ENCODE measurements at regions not wholly inside any gene's neighbourhood (a gene's known extent, or its start where the extent isn't known, plus 50 kb on each side); places are given as distances from the start of the nearest gene placed in this dataset.

- Histone ChIP-seq H3K27me3 (no peaks in the 10 kb centered on the region; a peak in 1 of 22 replicates), H3K4me3 (no peak overlapping the region), H3K36me3 (no peaks in the 10 kb centered on the region), H3K4me2 (peak overlapping the region; percentile 55 to 83 (median 70)), H3K4me1 (peaks cover 21 to 28% (median 24%) of the 10 kb centered on the region in 10 experiments), H4K20me1 (no peaks in the 10 kb centered on the region), H3K27ac (peak overlapping the region in 1 of 11 experiments; percentile 40; a peak in 1 of 22 replicates), H3K9me3 (replicated peaks in 1 of 11) (no peaks in the 10 kb centered on the region; a peak in 1 of 22 replicates), H3K9ac (no peak overlapping the region)
- TF ChIP-seq Cebpa-rat (IDR thresholded peaks at IDR 0.05), result no peak
Observed at GRCh38 chr2:10964052-10964790, 52.5 kb downstream of the KCNF1 start.

GRCh38 chr2:10965241-10965843 lies 53.6 kb downstream of the KCNF1 start:
- peak overlapping the region in 7 of 11 experiments; percentile 61 to 83 (median 72); a peak in 8 of 22 replicates for H3K4me2 ChIP-seq

GRCh38 chr2:10966056-10966455 lies 54.3 kb downstream of the KCNF1 start:
- Histone ChIP-seq H3K9me3 (replicated peaks in 1 of 11) (no peaks in the 10 kb centered on the region; a peak in 1 of 22 replicates), H3K9ac (no peak overlapping the region), H3K4me3 (no peak overlapping the region), H3K36me3 (no peaks in the 10 kb centered on the region), H4K20me1 (no peaks in the 10 kb centered on the region), H3K27me3 (no peaks in the 10 kb centered on the region; a peak in 1 of 22 replicates), H3K27ac (no peak overlapping the region), H3K4me1 (peaks cover 24 to 33% (median 29%) of the 10 kb centered on the region in 10 experiments), H3K4me2 (no peak overlapping the region)
- no peak for TF ChIP-seq Cebpa-rat (IDR thresholded peaks at IDR 0.05)

More at GRCh38 chr2:10965241-10965843, 53.6 kb downstream of the KCNF1 start:
- H3K27ac ChIP-seq, result no peak overlapping the region
- peaks cover 21 to 28% (median 24%) of the 10 kb centered on the region in 10 experiments for H3K4me1 ChIP-seq
- no peak overlapping the region for H3K4me3 ChIP-seq
- no peaks in the 10 kb centered on the region for H3K36me3 ChIP-seq
- TF ChIP-seq Cebpa-rat (IDR thresholded peaks at IDR 0.05), result no peak
- H3K9me3 ChIP-seq (replicated peaks in 1 of 11), result no peaks in the 10 kb centered on the region; a peak in 1 of 22 replicates
- H3K9ac ChIP-seq, result no peak overlapping the region
- no peaks in the 10 kb centered on the region; a peak in 1 of 22 replicates for H3K27me3 ChIP-seq
- no peaks in the 10 kb centered on the region for H4K20me1 ChIP-seq

- Histone ChIP-seq H3K9me3 (replicated peaks in 1 of 11) (no peaks in the 10 kb centered on the region), H3K27me3 (no peaks in the 10 kb centered on the region; a peak in 1 of 22 replicates), H4K20me1 (no peaks in the 10 kb centered on the region), H3K27ac (no peak overlapping the region), H3K4me1 (peaks cover 30 to 40% (median 36%) of the 10 kb centered on the region in 10 experiments), H3K4me2 (no peak overlapping the region), H3K36me3 (no peaks in the 10 kb centered on the region), H3K4me3 (no peak overlapping the region), H3K9ac (no peak overlapping the region)
- TF ChIP-seq Cebpa-rat (IDR thresholded peaks at IDR 0.05), result no peak
Observed at GRCh38 chr2:10966741-10967140, 55.0 kb downstream of the KCNF1 start.

GRCh38 chr2:10968176-10968575 lies 56.4 kb downstream of the KCNF1 start:
- H3K9ac ChIP-seq, result no peak overlapping the region
- no peaks in the 10 kb centered on the region for H4K20me1 ChIP-seq
- H3K27ac ChIP-seq, result no peak overlapping the region
- no peaks in the 10 kb centered on the region; a peak in 1 of 22 replicates for H3K27me3 ChIP-seq
- H3K4me3 ChIP-seq, result no peak overlapping the region
- TF ChIP-seq Cebpa-rat (IDR thresholded peaks at IDR 0.05), result no peak
- no peak overlapping the region for H3K4me2 ChIP-seq
- no peaks in the 10 kb centered on the region for H3K9me3 ChIP-seq (replicated peaks in 1 of 11)
- H3K36me3 ChIP-seq, result no peaks in the 10 kb centered on the region
- H3K4me1 ChIP-seq, result peaks cover 32 to 48% (median 46%) of the 10 kb centered on the region in 10 experiments

- H3K36me3 ChIP-seq, result no peaks in the 10 kb centered on the region
- peak overlapping the region in 8 of 11 experiments; percentile 70 to 83 (median 80); a peak in 14 of 22 replicates for H3K4me2 ChIP-seq
- peaks cover 14 to 40% (median 34%) of the 10 kb centered on the region in 10 experiments for H3K4me1 ChIP-seq
- peaks cover 0 to 5% (median 0%) of the 10 kb centered on the region in 11 experiments; a peak in 4 of 22 replicates for H3K9me3 ChIP-seq (replicated peaks in 1 of 11)
- H3K27me3 ChIP-seq, result no peaks in the 10 kb centered on the region; a peak in 1 of 22 replicates
- H4K20me1 ChIP-seq, result no peaks in the 10 kb centered on the region
- no peak overlapping the region for H3K4me3 ChIP-seq
- no peak overlapping the region for H3K9ac ChIP-seq
- no peak overlapping the region for H3K27ac ChIP-seq
- no peak for TF ChIP-seq Cebpa-rat (IDR thresholded peaks at IDR 0.05)
Observed at GRCh38 chr2:10970666-10971065, 58.9 kb downstream of the KCNF1 start.

- Histone ChIP-seq H3K4me1 (peaks cover 14 to 44% (median 35%) of the 10 kb centered on the region in 10 experiments), H3K4me2 (peak overlapping the region; percentile 28 to 83 (median 80)), H3K27ac (peak overlapping the region in 8 of 11 experiments; percentile 35 to 74 (median 55); a peak in 13 of 22 replicates), H3K27me3 (no peaks in the 10 kb centered on the region), H4K20me1 (no peaks in the 10 kb centered on the region), H3K9ac (peak overlapping the region in 6 of 11 experiments; percentile 10 to 66 (median 44); a peak in 9 of 22 replicates), H3K9me3 (replicated peaks in 1 of 11) (peaks cover 0 to 5% (median 0%) of the 10 kb centered on the region in 11 experiments; a peak in 4 of 22 replicates), H3K36me3 (no peaks in the 10 kb centered on the region), H3K4me3 (no peak overlapping the region)
- TF ChIP-seq Cebpa-rat (IDR thresholded peaks at IDR 0.05), result no peak
Observed at GRCh38 chr2:10971161-10971887, 59.6 kb downstream of the KCNF1 start.

GRCh38 chr2:10971888-10972260 lies 60.1 kb downstream of the KCNF1 start:
- H3K9ac ChIP-seq, result peak overlapping the region in 6 of 11 experiments; percentile 10 to 66 (median 44); a peak in 9 of 22 replicates
- H3K9me3 ChIP-seq (replicated peaks in 1 of 11), result peaks cover 0 to 5% (median 0%) of the 10 kb centered on the region in 11 experiments; a peak in 4 of 22 replicates
- no peak for TF ChIP-seq Cebpa-rat (IDR thresholded peaks at IDR 0.05)
- no peak overlapping the region for H3K4me3 ChIP-seq
- peak overlapping the region; percentile 43 to 83 (median 80) for H3K4me2 ChIP-seq
- H4K20me1 ChIP-seq, result no peaks in the 10 kb centered on the region
- peaks cover 18 to 50% (median 39%) of the 10 kb centered on the region in 10 experiments for H3K4me1 ChIP-seq
- H3K36me3 ChIP-seq, result no peaks in the 10 kb centered on the region
- no peaks in the 10 kb centered on the region for H3K27me3 ChIP-seq
- peak overlapping the region in 8 of 11 experiments; percentile 35 to 74 (median 62); a peak in 13 of 22 replicates for H3K27ac ChIP-seq

All from BLaER1 treated with 17β-estradiol and CSF1 and Interleukin-3, amounts not matched to agents 10 nM and 100 nM (cell line).